DMS79 treated with DMSO at 0.1 percent for 48 hours (cell line): ENCODE measurements at regions not wholly inside any gene's neighbourhood (a gene's known extent, or its start where the extent isn't known, plus 50 kb on each side); places are given as distances from the start of the nearest gene placed in this dataset.

Source experiments
- DNase-seq: peaks from one replicate; lab custom pipeline; 2025; lab: John Stamatoyannopoulos, UW

GRCh38 chr7:156480671-156481070 is 159.9 kb upstream of the RNF32 start:
- peak; percentile 53 for DNase-seq

- no peak for DNase-seq
These were observed 161.0 kb upstream of the RNF32 start for GRCh38 chr7:156479596-156479995.

- DNase-seq, result no peak
These were observed 162.1 kb upstream of the RNF32 start for GRCh38 chr7:156478486-156478885.

- DNase-seq, result no peak
These were observed 164.9 kb upstream of the RNF32 start for GRCh38 chr7:156475666-156476065.

- no peak for DNase-seq
These were observed 165.4 kb upstream of the RNF32 start for GRCh38 chr7:156475179-156475578.

GRCh38 chr7:156474241-156474743 is 166.3 kb upstream of the RNF32 start:
- DNase-seq, result no peak

- peak; percentile 57 for DNase-seq
These were observed 166.9 kb upstream of the RNF32 start for GRCh38 chr7:156473476-156474240.

- DNase-seq, result no peak
These were observed 168.3 kb upstream of the RNF32 start for GRCh38 chr7:156472267-156472666.

- no peak for DNase-seq
These were observed 169.9 kb upstream of the RNF32 start for GRCh38 chr7:156470399-156471320.

GRCh38 chr7:156466955-156467625 is 173.5 kb upstream of the RNF32 start:
- DNase-seq, result no peak

- peak; percentile 82 for DNase-seq
These were observed 174.3 kb upstream of the RNF32 start for GRCh38 chr7:156466272-156466671.

- DNase-seq, result no peak
These were observed 175.4 kb upstream of the RNF32 start for GRCh38 chr7:156465186-156465585.

GRCh38 chr7:156464339-156464738 is 176.2 kb upstream of the RNF32 start:
- DNase-seq, result no peak

GRCh38 chr7:156463280-156463679 is 177.3 kb upstream of the RNF32 start:
- DNase-seq, result no peak

- DNase-seq, result no peak
These were observed 178.5 kb upstream of the RNF32 start for GRCh38 chr7:156461881-156462665.

- peak; percentile 74 for DNase-seq
These were observed 179.5 kb upstream of the RNF32 start for GRCh38 chr7:156460858-156461627.

- no peak for DNase-seq
These were observed 181.0 kb upstream of the RNF32 start for GRCh38 chr7:156459582-156459981.

GRCh38 chr7:156459067-156459466 is 181.5 kb upstream of the RNF32 start:
- no peak for DNase-seq

- DNase-seq, result no peak
These were observed 182.6 kb upstream of the RNF32 start for GRCh38 chr7:156458011-156458410.

- no peak for DNase-seq
These were observed 184.0 kb upstream of the RNF32 start for GRCh38 chr7:156456503-156457115.
